Effector memory CD8-positive, alpha-beta T cell (primary cell): ENCODE measurements at regions not wholly inside any gene's neighbourhood (a gene's known extent, or its start where the extent isn't known, plus 50 kb on each side); places are given as distances from the start of the nearest gene placed in this dataset.

Source experiments
- ATAC-seq: fragments of 150-1000 bp; cut with Tn5 transposase; replicated peaks from 2 replicates; pipeline ENCODE4 v1.10.0; 2021; ENCODE audit warnings: mild to moderate bottlenecking, moderate library complexity
- DNase-seq, 3 experiments: peaks; one replicate each; pipeline ENCODE4 v3.0.0; 2021
- H3K27ac Mint-ChIP-seq, 2 donors: one replicate each; pipeline ENCODE4 v1.8.0; 2022; ENCODE audit warnings: mild to moderate bottlenecking in 2 of 2, mixed read lengths in 2 of 2, moderate library complexity in 2 of 2
- H3K27me3 Mint-ChIP-seq, 2 donors: one replicate each; pipeline ENCODE4 v1.8.0; 2022; ENCODE audit warnings: mixed read lengths in 2 of 2
- H3K36me3 Mint-ChIP-seq: one replicate; pipeline ENCODE4 v1.8.0; 2022; ENCODE audit warnings: mild to moderate bottlenecking, moderate library complexity, mixed read lengths; ENCODE audit not compliant: insufficient read depth
- H3K4me1 Mint-ChIP-seq, 2 donors: one replicate each; pipeline ENCODE4 v1.8.0; 2022; ENCODE audit warnings: low read depth in 2 of 2, mixed read lengths in 2 of 2
- H3K4me3 Mint-ChIP-seq, 2 donors: one replicate each; pipeline ENCODE4 v1.8.0; 2022; ENCODE audit warnings: mild to moderate bottlenecking in 2 of 2, mixed read lengths in 2 of 2, moderate library complexity in 2 of 2
- H3K9me3 Mint-ChIP-seq, 2 donors: one replicate each; pipeline ENCODE4 v1.8.0; 2022; ENCODE audit warnings: mixed read lengths in 2 of 2

GRCh38 chr10:77717336-77717735, 79.7 kb upstream of the KCNMA1 start:
- no peak for ATAC-seq
- no peaks in the 10 kb centered on the region for H3K9me3 Mint-ChIP-seq
- peaks cover 2 to 3% of the 10 kb centered on the region in 2 donors for H3K4me1 Mint-ChIP-seq
- H3K36me3 Mint-ChIP-seq: no peaks in the 10 kb centered on the region
- peaks cover 21 to 38% of the 10 kb centered on the region in 2 donors for H3K27me3 Mint-ChIP-seq
- H3K4me3 Mint-ChIP-seq: no peak overlapping the region
- no peak overlapping the region for H3K27ac Mint-ChIP-seq
- DNase-seq: no peak

- Mint-ChIP-seq H3K4me1 (peaks cover 2 to 3% of the 10 kb centered on the region in 2 donors), H3K27me3 (peaks cover 21 to 38% of the 10 kb centered on the region in 2 donors), H3K27ac (no peak overlapping the region), H3K4me3 (no peak overlapping the region), H3K9me3 (no peaks in the 10 kb centered on the region), H3K36me3 (no peaks in the 10 kb centered on the region)
- DNase-seq (no peak), ATAC-seq (no peak)
These were observed 79.1 kb upstream of the KCNMA1 start for GRCh38 chr10:77716458-77717317.

GRCh38 chr10:77715536-77715935, 77.9 kb upstream of the KCNMA1 start:
- ATAC-seq: no peak
- Mint-ChIP-seq H3K36me3 (no peaks in the 10 kb centered on the region), H3K9me3 (no peaks in the 10 kb centered on the region), H3K4me3 (no peak overlapping the region), H3K27ac (no peak overlapping the region), H3K4me1 (peaks cover 9 to 10% of the 10 kb centered on the region in 2 donors), H3K27me3 (peaks cover 27 to 50% of the 10 kb centered on the region in 2 donors)
- DNase-seq: no peak

GRCh38 chr10:77715088-77715487, 77.5 kb upstream of the KCNMA1 start:
- Mint-ChIP-seq H3K4me3 (no peak overlapping the region), H3K9me3 (no peaks in the 10 kb centered on the region), H3K27me3 (peaks cover 32 to 54% of the 10 kb centered on the region in 2 donors), H3K27ac (no peak overlapping the region), H3K36me3 (no peaks in the 10 kb centered on the region), H3K4me1 (peaks cover 9 to 13% of the 10 kb centered on the region in 2 donors)
- DNase-seq (no peak), ATAC-seq (no peak)

GRCh38 chr10:77713521-77714280, 76.1 kb upstream of the KCNMA1 start:
- no peak for ATAC-seq
- Mint-ChIP-seq H3K9me3 (no peaks in the 10 kb centered on the region), H3K27me3 (peaks cover 34 to 58% of the 10 kb centered on the region in 2 donors), H3K4me1 (peaks cover 6 to 15% of the 10 kb centered on the region in 2 donors), H3K36me3 (no peaks in the 10 kb centered on the region), H3K4me3 (no peak overlapping the region), H3K27ac (no peak overlapping the region)
- DNase-seq: no peak

GRCh38 chr10:77712207-77712606, 74.6 kb upstream of the KCNMA1 start:
- ATAC-seq: no peak
- Mint-ChIP-seq H3K27ac (no peak overlapping the region), H3K4me1 (peaks cover 6 to 15% of the 10 kb centered on the region in 2 donors), H3K9me3 (no peaks in the 10 kb centered on the region), H3K27me3 (peaks cover 27 to 47% of the 10 kb centered on the region in 2 donors), H3K36me3 (no peaks in the 10 kb centered on the region), H3K4me3 (peak overlapping the region in 1 of 2 donors; percentile 72)
- no peak for DNase-seq

- no peak for ATAC-seq
- Mint-ChIP-seq H3K4me3 (peak overlapping the region; percentile 61 to 72), H3K9me3 (no peaks in the 10 kb centered on the region), H3K27ac (no peak overlapping the region), H3K36me3 (no peaks in the 10 kb centered on the region), H3K27me3 (peaks cover 26 to 47% of the 10 kb centered on the region in 2 donors), H3K4me1 (peaks cover 6 to 15% of the 10 kb centered on the region in 2 donors)
- no peak for DNase-seq
These were observed 74.1 kb upstream of the KCNMA1 start for GRCh38 chr10:77711683-77712049.

- no peaks in the 10 kb centered on the region for H3K9me3 Mint-ChIP-seq
- ATAC-seq (peak; percentile 92), DNase-seq (peak; percentile 70 to 79 (median 73))
- peaks cover 6 to 15% of the 10 kb centered on the region in 2 donors for H3K4me1 Mint-ChIP-seq
- H3K4me3 Mint-ChIP-seq: peak overlapping the region; percentile 61 to 72
- H3K27me3 Mint-ChIP-seq: peaks cover 20 to 41% of the 10 kb centered on the region in 2 donors
- no peaks in the 10 kb centered on the region for H3K36me3 Mint-ChIP-seq
- H3K27ac Mint-ChIP-seq: peak overlapping the region in 1 of 2 donors; percentile 76
These were observed 73.4 kb upstream of the KCNMA1 start for GRCh38 chr10:77710759-77711682.

GRCh38 chr10:77710081-77710551, 72.5 kb upstream of the KCNMA1 start:
- peaks cover 3% of the 10 kb centered on the region for H3K36me3 Mint-ChIP-seq
- H3K27me3 Mint-ChIP-seq: peaks cover 19 to 47% of the 10 kb centered on the region in 2 donors
- H3K27ac Mint-ChIP-seq: no peak overlapping the region
- peak overlapping the region; percentile 61 to 72 for H3K4me3 Mint-ChIP-seq
- DNase-seq (no peak), ATAC-seq (peak; percentile 59)
- no peaks in the 10 kb centered on the region for H3K9me3 Mint-ChIP-seq
- peaks cover 6 to 15% of the 10 kb centered on the region in 2 donors for H3K4me1 Mint-ChIP-seq

GRCh38 chr10:77707570-77707969, 70.0 kb upstream of the KCNMA1 start:
- no peak overlapping the region for H3K27ac Mint-ChIP-seq
- peaks cover 6 to 15% of the 10 kb centered on the region in 2 donors for H3K4me1 Mint-ChIP-seq
- no peak for DNase-seq
- ATAC-seq: no peak
- peaks cover 3% of the 10 kb centered on the region for H3K36me3 Mint-ChIP-seq
- no peaks in the 10 kb centered on the region for H3K9me3 Mint-ChIP-seq
- H3K4me3 Mint-ChIP-seq: no peak overlapping the region
- peaks cover 13 to 35% of the 10 kb centered on the region in 2 donors for H3K27me3 Mint-ChIP-seq

- Mint-ChIP-seq H3K27me3 (peaks cover 10 to 31% of the 10 kb centered on the region in 2 donors), H3K36me3 (peaks cover 3% of the 10 kb centered on the region), H3K9me3 (no peaks in the 10 kb centered on the region), H3K27ac (no peak overlapping the region), H3K4me1 (no peaks in the 10 kb centered on the region), H3K4me3 (no peak overlapping the region)
- ATAC-seq (no peak), DNase-seq (no peak)
These were observed 64.6 kb upstream of the KCNMA1 start for GRCh38 chr10:77702166-77702565.

- H3K9me3 Mint-ChIP-seq: no peaks in the 10 kb centered on the region
- no peak overlapping the region for H3K4me3 Mint-ChIP-seq
- DNase-seq (no peak), ATAC-seq (no peak)
- no peaks in the 10 kb centered on the region for H3K4me1 Mint-ChIP-seq
- H3K27me3 Mint-ChIP-seq: peaks cover 19 to 29% of the 10 kb centered on the region in 2 donors
- no peaks in the 10 kb centered on the region for H3K36me3 Mint-ChIP-seq
- H3K27ac Mint-ChIP-seq: no peak overlapping the region
These were observed 62.5 kb upstream of the KCNMA1 start for GRCh38 chr10:77700086-77700485.
